Gastroesophageal sphincter (tissue), 4 donors: ENCODE measurements at regions not wholly inside any gene's neighbourhood (a gene's known extent, or its start where the extent isn't known, plus 50 kb on each side); places are given as distances from the start of the nearest gene placed in this dataset.

Experiments
- ATAC-seq: fragments of 150-250 bp; one replicate; pipeline ENCODE4 v1.9.1; 2016; ENCODE audit warnings: mild to moderate bottlenecking, moderate library complexity
- H3K27ac ChIP-seq, 4 donors: fragments of 200-600 bp; sonication (generic) in 3 of 4; 1 replicate in 3 of 4; 2 replicates in 1 of 4; pipeline ENCODE4 v1.5.1; 2016 to 2019
- H3K27me3 ChIP-seq: fragments of 200-600 bp; sonication (generic); one replicate; pipeline ENCODE4 v1.5.1; 2019
- H3K36me3 ChIP-seq, 2 donors: fragments of 200-600 bp; sonication (generic); one replicate each; pipeline ENCODE4 v1.5.1; 2019; ENCODE audit warnings: control low read depth in 1 of 2
- H3K4me1 ChIP-seq, 3 donors: fragments of 200-600 bp; sonication (generic); 1 replicate in 2 of 3; 2 replicates in 1 of 3; pipeline ENCODE4 v1.5.1; 2016 to 2019; ENCODE audit warnings: control low read depth in 2 of 3
- H3K4me3 ChIP-seq, 2 donors: fragments of 200-600 bp; sonication (generic); one replicate each; pipeline ENCODE4 v1.5.1; 2019; ENCODE audit warnings: mild to moderate bottlenecking in 1 of 2, moderate library complexity in 1 of 2
- H3K9me3 ChIP-seq, 3 donors: fragments of 200-600 bp; sonication (generic); one replicate each; pipeline ENCODE4 v1.5.1; 2017 to 2019; ENCODE audit warnings: control low read depth in 2 of 3
- CTCF ChIP-seq, 4 experiments: fragments of 200-600 bp in 2 of 4; fragments of 450-650 bp in 2 of 4; sonication (generic) in 1 of 4; IDR thresholded peaks; one replicate each; pipeline ENCODE4 v1.5.1; 2017 to 2019; ENCODE audit warnings: antibody characterized with exemption in 4 of 4, mild to moderate bottlenecking in 2 of 4, moderate library complexity in 2 of 4
- EP300 ChIP-seq: sonication (generic); formaldehyde crosslinking; IDR thresholded peaks from one replicate; pipeline ENCODE4 v1.6.1; 2017; ENCODE audit warnings: antibody characterized with exemption, mild to moderate bottlenecking
- POLR2A ChIP-seq, 2 donors: fragments of 450-650 bp; IDR thresholded peaks; one replicate each; pipeline ENCODE4 v1.6.1; 2017; ENCODE audit warnings: antibody characterized with exemption in 2 of 2, mild to moderate bottlenecking in 2 of 2, moderate library complexity in 1 of 2
- POLR2AphosphoS5 ChIP-seq: sonication (generic); formaldehyde crosslinking; IDR thresholded peaks from one replicate; pipeline ENCODE4 v1.6.1; 2017; ENCODE audit warnings: antibody characterized with exemption
- WGBS, 2 donors: methylation state at CpG; one replicate each; pipeline ENCODE4 v1.1.5; 2018; ENCODE audit warnings: low coverage in 1 of 2; 5-methylcytosine and 5-hydroxymethylcytosine counted together

GRCh38 chr5:34511481-34511880, 144.6 kb upstream of the RAI14 start:
- H3K36me3 ChIP-seq: no peaks in the 10 kb centered on the region
- H3K27ac ChIP-seq: peak overlapping the region; percentile 58 to 81 (median 76)
- no peak for TF ChIP-seq POLR2AphosphoS5
- TF ChIP-seq EP300: no peak
- no peak for TF ChIP-seq CTCF (IDR thresholded peaks at IDR 0.05)
- no peak for TF ChIP-seq POLR2A (IDR thresholded peaks at IDR 0.05)
- no peaks in the 10 kb centered on the region for H3K27me3 ChIP-seq
- 14 to 17% methylated on average over 1 of the region's 1 CpG for WGBS, 2 donors
- no peak for ATAC-seq
- peaks cover 7 to 39% (median 15%) of the 10 kb centered on the region in 3 donors for H3K4me1 ChIP-seq
- H3K4me3 ChIP-seq: no peak overlapping the region
- no peaks in the 10 kb centered on the region for H3K9me3 ChIP-seq

- Histone ChIP-seq H3K27ac (peak overlapping the region; percentile 58 to 81 (median 76)), H3K36me3 (no peaks in the 10 kb centered on the region), H3K9me3 (no peaks in the 10 kb centered on the region), H3K27me3 (no peaks in the 10 kb centered on the region), H3K4me1 (peaks cover 7 to 39% (median 15%) of the 10 kb centered on the region in 3 donors), H3K4me3 (no peak overlapping the region)
- ATAC-seq: peak; percentile 84
- WGBS, 2 donors: 20% methylated on average over 1 to 2 of the region's 2 CpGs
- TF ChIP-seq POLR2AphosphoS5 (peak; percentile 25), EP300 (no peak)
Observed at GRCh38 chr5:34511915-34512314, 144.2 kb upstream of the RAI14 start.

GRCh38 chr5:34516166-34516565, 140.0 kb upstream of the RAI14 start:
- peaks cover 6 to 19% (median 13%) of the 10 kb centered on the region in 3 donors for H3K4me1 ChIP-seq
- no peak for ATAC-seq
- H3K27ac ChIP-seq: peak overlapping the region in 2 of 4 donors; percentile 7 to 87
- no peaks in the 10 kb centered on the region for H3K27me3 ChIP-seq
- 80 to 100% methylated on average over 1 of the region's 1 CpG for WGBS, 2 donors
- H3K36me3 ChIP-seq: no peaks in the 10 kb centered on the region
- TF ChIP-seq POLR2AphosphoS5 (no peak), POLR2A (IDR thresholded peaks at IDR 0.05) (no peak), CTCF (IDR thresholded peaks at IDR 0.05) (no peak), EP300 (no peak)
- no peaks in the 10 kb centered on the region for H3K9me3 ChIP-seq
- no peak overlapping the region for H3K4me3 ChIP-seq

- WGBS, 2 donors: 80 to 94% methylated on average over 4 to 6 of the region's 6 CpGs
- TF ChIP-seq POLR2AphosphoS5: no peak
- no peak for TF ChIP-seq EP300
- no peak for TF ChIP-seq CTCF (IDR thresholded peaks at IDR 0.05)
- TF ChIP-seq POLR2A (IDR thresholded peaks at IDR 0.05): no peak
- no peak overlapping the region for H3K4me3 ChIP-seq
- no peak for ATAC-seq
- no peaks in the 10 kb centered on the region for H3K9me3 ChIP-seq
- no peaks in the 10 kb centered on the region for H3K36me3 ChIP-seq
- H3K27me3 ChIP-seq: no peaks in the 10 kb centered on the region
- peaks cover 1 to 14% (median 13%) of the 10 kb centered on the region in 3 donors for H3K4me1 ChIP-seq
- H3K27ac ChIP-seq: peak overlapping the region in 2 of 4 donors; percentile 7 to 87
Observed at GRCh38 chr5:34516686-34517085, 139.4 kb upstream of the RAI14 start.

- no peaks in the 10 kb centered on the region for H3K36me3 ChIP-seq
- 19 to 21% methylated on average over 2 of the region's 2 CpGs for WGBS, 2 donors
- peaks cover 0 to 8% (median 7%) of the 10 kb centered on the region in 3 donors for H3K4me1 ChIP-seq
- H3K4me3 ChIP-seq: no peak overlapping the region
- ATAC-seq: no peak
- TF ChIP-seq EP300: no peak
- no peak for TF ChIP-seq POLR2AphosphoS5
- TF ChIP-seq CTCF (IDR thresholded peaks at IDR 0.05): no peak
- no peak for TF ChIP-seq POLR2A (IDR thresholded peaks at IDR 0.05)
- H3K27me3 ChIP-seq: no peaks in the 10 kb centered on the region
- H3K9me3 ChIP-seq: no peaks in the 10 kb centered on the region
- H3K27ac ChIP-seq: peak overlapping the region in 1 of 4 donors; percentile 87
Observed at GRCh38 chr5:34517249-34517648, 138.9 kb upstream of the RAI14 start.
